Hepatocyte (in vitro differentiated cells): ENCODE measurements at regions not wholly inside any gene's neighbourhood (a gene's known extent, or its start where the extent isn't known, plus 50 kb on each side); places are given as distances from the start of the nearest gene placed in this dataset.

Experiments used
- DNase-seq: peaks from one replicate; pipeline ENCODE4 v3.0.0-alpha.2; 2016; ENCODE audit warnings: low spot score
- H2AFZ ChIP-seq: fragments of 200-600 bp; sonication (generic); 2 replicates; pipeline ENCODE4 v1.6.0; 2016; ENCODE audit warnings: antibody characterized with exemption, mild to moderate bottlenecking
- H3K27ac ChIP-seq: fragments of 200-600 bp; sonication (generic); 2 replicates; pipeline ENCODE4 v1.5.1; 2016; ENCODE audit warnings: mild to moderate bottlenecking
- H3K27me3 ChIP-seq: fragments of 200-600 bp; sonication (generic); 2 replicates; pipeline ENCODE4 v1.6.1; 2016
- H3K36me3 ChIP-seq: fragments of 200-600 bp; sonication (generic); replicated peaks from 2 replicates; pipeline ENCODE4 v1.5.1; 2016; ENCODE audit warnings: low read depth; ENCODE audit not compliant: insufficient read depth
- H3K4me1 ChIP-seq: fragments of 200-600 bp; sonication (generic); 2 replicates; pipeline ENCODE4 v1.5.1; 2016; ENCODE audit warnings: mild to moderate bottlenecking, moderate library complexity; ENCODE audit not compliant: insufficient read depth
- H3K4me2 ChIP-seq: fragments of 200-600 bp; sonication (generic); 2 replicates; pipeline ENCODE4 v1.6.0; 2016
- H3K4me3 ChIP-seq: fragments of 200-600 bp; sonication (generic); 2 replicates; pipeline ENCODE4 v1.5.1; 2016; ENCODE audit warnings: mild to moderate bottlenecking
- H3K79me2 ChIP-seq: fragments of 200-600 bp; sonication (generic); 2 replicates; pipeline ENCODE4 v1.6.0; 2017; ENCODE audit warnings: mild to moderate bottlenecking
- H3K9me2 ChIP-seq: fragments of 200-600 bp; sonication (generic); replicated peaks from 2 replicates; pipeline ENCODE4 v1.6.0; 2017; ENCODE audit warnings: mild to moderate bottlenecking; ENCODE audit not compliant: insufficient read depth
- H3K9me3 ChIP-seq: fragments of 200-600 bp; sonication (generic); 2 replicates; pipeline ENCODE4 v1.5.1; 2016; ENCODE audit warnings: low read depth, mild to moderate bottlenecking
- H4K20me1 ChIP-seq: fragments of 200-600 bp; sonication (generic); 2 replicates; pipeline ENCODE4 v1.6.0; 2016; ENCODE audit warnings: mild to moderate bottlenecking; ENCODE audit not compliant: insufficient read depth, poor library complexity, severe bottlenecking
- CTCF ChIP-seq: fragments of 200-600 bp; sonication (generic); IDR thresholded peaks from 2 replicates; pipeline ENCODE4 v1.5.1; 2016; ENCODE audit warnings: antibody characterized with exemption, mild to moderate bottlenecking; ENCODE audit not compliant: poor library complexity
- EZH2 ChIP-seq: fragments of 200-600 bp; sonication (generic); IDR thresholded peaks from 2 replicates; pipeline ENCODE4 v1.6.1; 2016; ENCODE audit warnings: antibody characterized with exemption, mild to moderate bottlenecking, borderline replicate concordance
- EZH2phosphoT487 ChIP-seq: fragments of 200-600 bp; sonication (generic); IDR thresholded peaks from one replicate; pipeline ENCODE4 v1.6.1; 2018; ENCODE audit warnings: antibody characterized with exemption, mild to moderate bottlenecking, low read depth, moderate library complexity; ENCODE audit not compliant: unreplicated experiment, severe bottlenecking
- WGBS: methylation state at CpG from one replicate; pipeline ENCODE4 v1.1.6; 2016; ENCODE audit warnings: low lambda C conversion rate; ENCODE audit errors: missing lambda C conversion rate; 5-methylcytosine and 5-hydroxymethylcytosine counted together

GRCh38 chr5:4113426-4113825 is 517.8 kb downstream of the IRX1 start:
- Histone ChIP-seq H3K4me3 (no peak overlapping the region), H3K27ac (no peak overlapping the region), H3K36me3 (no peaks in the 10 kb centered on the region), H3K9me3 (no peaks in the 10 kb centered on the region), H3K27me3 (no peaks in the 10 kb centered on the region), H4K20me1 (no peaks in the 10 kb centered on the region), H3K4me1 (no peaks in the 10 kb centered on the region), H3K4me2 (no peak overlapping the region), H2AFZ (no peak overlapping the region), H3K79me2 (no peaks in the 10 kb centered on the region), H3K9me2 (no peaks in the 10 kb centered on the region)
- WGBS: 55% methylated on average over 8 of the region's 8 CpGs
- TF ChIP-seq CTCF: no peak
- TF ChIP-seq EZH2: no peak
- no peak for DNase-seq

GRCh38 chr5:4113905-4114304 is 518.3 kb downstream of the IRX1 start:
- Histone ChIP-seq H2AFZ (no peak overlapping the region), H3K79me2 (no peaks in the 10 kb centered on the region), H3K27ac (no peak overlapping the region), H3K9me2 (no peaks in the 10 kb centered on the region), H4K20me1 (no peaks in the 10 kb centered on the region), H3K4me1 (no peaks in the 10 kb centered on the region), H3K9me3 (no peaks in the 10 kb centered on the region), H3K4me3 (no peak overlapping the region), H3K27me3 (no peaks in the 10 kb centered on the region), H3K36me3 (no peaks in the 10 kb centered on the region), H3K4me2 (no peak overlapping the region)
- DNase-seq: no peak
- whole genome bisulfite sequencing: 90% methylated on average over 9 of the region's 9 CpGs
- TF ChIP-seq EZH2 (no peak), CTCF (no peak), EZH2phosphoT487 (no peak)

GRCh38 chr5:4114452-4114851 is 518.8 kb downstream of the IRX1 start:
- H3K36me3 ChIP-seq: no peaks in the 10 kb centered on the region
- no peak overlapping the region for H3K4me3 ChIP-seq
- DNase-seq: no peak
- H3K9me2 ChIP-seq: no peaks in the 10 kb centered on the region
- H3K27ac ChIP-seq: no peak overlapping the region
- WGBS: 85% methylated on average over 4 of the region's 4 CpGs
- H3K4me1 ChIP-seq: no peaks in the 10 kb centered on the region
- H2AFZ ChIP-seq: no peak overlapping the region
- H3K9me3 ChIP-seq: no peaks in the 10 kb centered on the region
- no peaks in the 10 kb centered on the region for H4K20me1 ChIP-seq
- TF ChIP-seq EZH2phosphoT487 (no peak), EZH2 (no peak), CTCF (no peak)
- no peaks in the 10 kb centered on the region for H3K27me3 ChIP-seq
- no peak overlapping the region for H3K4me2 ChIP-seq
- no peaks in the 10 kb centered on the region for H3K79me2 ChIP-seq

- Histone ChIP-seq H3K36me3 (no peaks in the 10 kb centered on the region), H3K4me3 (no peak overlapping the region), H3K79me2 (no peaks in the 10 kb centered on the region), H3K9me2 (no peaks in the 10 kb centered on the region), H4K20me1 (no peaks in the 10 kb centered on the region), H2AFZ (no peak overlapping the region), H3K4me1 (no peaks in the 10 kb centered on the region), H3K4me2 (no peak overlapping the region), H3K27me3 (no peaks in the 10 kb centered on the region), H3K27ac (no peak overlapping the region), H3K9me3 (no peaks in the 10 kb centered on the region)
- no peak for TF ChIP-seq EZH2
- TF ChIP-seq CTCF: no peak
- no peak for TF ChIP-seq EZH2phosphoT487
- 86% methylated on average over 3 of the region's 3 CpGs for WGBS
- DNase-seq: no peak
Measured at GRCh38 chr5:4116834-4117233, 521.2 kb downstream of the IRX1 start.
